Choroid plexus epithelial cell (primary cell): ENCODE measurements at regions not wholly inside any gene's neighbourhood (a gene's known extent, or its start where the extent isn't known, plus 50 kb on each side); places are given as distances from the start of the nearest gene placed in this dataset.
A peak's percentile ranks its signal among the peaks of the same experiment; 100 is the strongest.
"Not testable (repeated sequence)": the region's sequence is repeated elsewhere in the genome, so short reads cannot be mapped to it uniquely, and the experiment has no call there.

Source experiments
- DNase-seq: peaks from one replicate; pipeline ENCODE4 v3.0.0-alpha.2; 2010; ENCODE audit warnings: low read depth
- H3K4me3 ChIP-seq: 2 replicates; pipeline ENCODE4 v1.5.1; 2011; ENCODE audit warnings: low read depth, mild to moderate bottlenecking, control low read depth, low read length, moderate library complexity
- TF ChIP-seq, protein P1 (sequence below): conservative IDR thresholded peaks from 2 replicates; pipeline ENCODE4 v1.5.1; 2011; ENCODE audit warnings: low read depth, mild to moderate bottlenecking, control low read depth, inconsistent platforms, low read length, moderate library complexity

DNA sequence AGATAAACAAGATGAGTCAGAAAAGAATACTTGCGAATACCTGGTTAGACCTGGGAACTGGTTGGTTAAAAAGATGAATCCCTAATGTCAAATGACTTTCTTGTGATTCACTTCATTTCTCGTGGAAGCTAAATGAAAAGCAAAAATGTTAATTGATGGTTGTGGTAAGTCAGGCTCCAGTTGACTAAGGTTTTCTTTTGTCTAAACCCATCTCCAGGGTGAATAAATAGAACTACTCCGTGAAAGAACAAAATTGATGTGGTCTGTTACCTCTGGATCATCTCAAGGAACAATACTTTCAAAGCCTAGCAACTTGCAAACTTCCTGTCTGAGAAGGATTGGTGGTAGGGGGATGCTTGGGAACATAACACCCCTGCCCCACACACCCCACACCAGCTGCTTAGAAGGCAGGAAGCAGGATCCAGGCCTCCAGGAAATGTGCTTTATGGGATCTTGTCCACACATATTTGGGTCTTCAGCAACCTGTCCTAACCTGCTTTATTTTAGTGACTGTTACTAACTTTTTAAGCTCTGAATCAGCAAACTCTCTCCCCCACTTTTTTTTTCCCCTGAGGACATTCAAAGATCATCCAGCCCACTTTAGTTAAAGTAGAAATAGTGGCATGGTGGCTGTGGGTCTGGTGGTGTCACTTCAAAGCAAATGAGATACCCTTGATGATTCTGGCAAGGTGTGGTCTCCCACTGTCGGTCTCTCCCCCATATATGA is 60.4 kb upstream of the PTHLH start:
- TF ChIP-seq, protein P1, sequence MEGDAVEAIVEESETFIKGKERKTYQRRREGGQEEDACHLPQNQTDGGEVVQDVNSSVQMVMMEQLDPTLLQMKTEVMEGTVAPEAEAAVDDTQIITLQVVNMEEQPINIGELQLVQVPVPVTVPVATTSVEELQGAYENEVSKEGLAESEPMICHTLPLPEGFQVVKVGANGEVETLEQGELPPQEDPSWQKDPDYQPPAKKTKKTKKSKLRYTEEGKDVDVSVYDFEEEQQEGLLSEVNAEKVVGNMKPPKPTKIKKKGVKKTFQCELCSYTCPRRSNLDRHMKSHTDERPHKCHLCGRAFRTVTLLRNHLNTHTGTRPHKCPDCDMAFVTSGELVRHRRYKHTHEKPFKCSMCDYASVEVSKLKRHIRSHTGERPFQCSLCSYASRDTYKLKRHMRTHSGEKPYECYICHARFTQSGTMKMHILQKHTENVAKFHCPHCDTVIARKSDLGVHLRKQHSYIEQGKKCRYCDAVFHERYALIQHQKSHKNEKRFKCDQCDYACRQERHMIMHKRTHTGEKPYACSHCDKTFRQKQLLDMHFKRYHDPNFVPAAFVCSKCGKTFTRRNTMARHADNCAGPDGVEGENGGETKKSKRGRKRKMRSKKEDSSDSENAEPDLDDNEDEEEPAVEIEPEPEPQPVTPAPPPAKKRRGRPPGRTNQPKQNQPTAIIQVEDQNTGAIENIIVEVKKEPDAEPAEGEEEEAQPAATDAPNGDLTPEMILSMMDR: no peak
- no peak overlapping the region for H3K4me3 ChIP-seq
- no peak for DNase-seq

DNA sequence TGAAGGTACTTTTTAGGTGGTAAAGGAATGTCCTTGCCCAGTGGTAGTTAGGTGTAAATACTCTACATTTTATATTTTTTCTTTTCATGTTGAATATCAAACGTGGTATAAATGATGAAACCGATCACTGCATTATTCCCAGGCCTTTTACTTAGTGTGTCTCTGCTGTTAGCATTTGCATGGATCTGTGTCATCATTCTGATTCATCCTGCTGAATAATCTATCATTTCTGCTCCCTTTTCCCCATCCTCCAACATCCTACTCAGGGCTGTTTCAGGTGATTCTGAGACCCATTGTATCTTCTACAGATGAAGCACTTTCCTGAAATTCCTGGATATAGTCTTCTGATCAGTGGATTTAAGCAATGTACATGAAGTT is 61.0 kb upstream of the PTHLH start:
- DNase-seq: no peak
- H3K4me3 ChIP-seq: no peak overlapping the region

DNA sequence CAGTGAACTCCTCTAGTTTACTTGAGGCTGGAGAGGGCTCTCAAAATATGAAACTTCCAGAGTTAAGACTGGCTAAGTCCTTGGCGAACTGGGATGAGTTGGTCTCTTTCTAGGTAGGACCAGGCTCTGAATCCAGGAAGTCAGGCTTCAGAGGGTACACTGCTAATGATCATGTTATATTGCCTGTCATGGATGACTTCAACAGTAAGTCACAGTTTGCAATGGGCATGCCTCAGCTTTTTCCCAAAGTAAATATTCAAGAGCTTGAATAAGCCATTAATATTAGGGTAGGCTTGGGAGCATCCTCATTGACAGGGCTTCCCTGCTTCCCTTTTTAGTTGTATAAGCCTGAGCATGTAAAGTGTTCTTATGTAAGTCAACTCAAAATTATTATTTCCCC is 61.7 kb upstream of the PTHLH start:
- H3K4me3 ChIP-seq: no peak overlapping the region
- DNase-seq: no peak
- TF ChIP-seq, protein P1: no peak

More for the DNA sequence above, 61.0 kb upstream of the PTHLH start:
- TF ChIP-seq, protein P1: no peak

DNA sequence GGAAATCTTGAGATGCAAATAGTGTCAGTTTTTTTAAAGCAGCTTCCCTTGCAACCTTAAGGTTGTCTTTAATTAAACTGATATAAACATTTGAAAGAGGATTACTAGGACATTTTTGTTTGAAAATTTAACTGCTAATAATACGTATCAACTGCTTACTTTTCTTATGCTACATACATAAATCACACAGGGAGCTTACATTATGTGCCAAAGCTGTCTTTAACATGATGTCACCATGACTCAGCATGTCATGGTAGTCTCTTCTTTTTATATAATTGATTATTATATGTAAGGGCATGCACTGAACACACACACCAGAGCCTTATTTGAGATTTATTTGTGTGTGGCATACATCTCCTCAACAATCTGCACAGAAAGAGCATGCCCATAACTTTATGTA is 63.0 kb upstream of the PTHLH start:
- TF ChIP-seq, protein P1: no peak
- no peak overlapping the region for H3K4me3 ChIP-seq
- peak; percentile 63 for DNase-seq

DNA sequence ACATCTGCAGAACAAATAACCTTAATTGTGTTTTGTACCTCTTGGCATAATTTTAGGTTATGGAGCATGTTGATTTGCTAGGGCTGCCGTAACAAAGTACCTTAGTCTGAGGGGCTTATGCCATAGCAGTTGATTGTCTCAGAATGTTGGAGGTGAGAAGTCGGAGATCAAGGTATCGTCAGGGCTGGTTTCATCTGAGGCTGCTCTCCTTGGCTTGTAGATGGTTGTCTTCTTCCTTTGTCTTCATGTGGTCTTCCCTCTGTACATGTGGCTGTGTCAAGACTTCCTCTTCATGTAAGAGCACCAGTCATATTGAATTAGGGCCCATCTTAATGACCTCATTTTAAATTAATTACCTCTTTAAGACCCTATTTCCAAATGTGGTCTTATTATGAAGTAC is 64.4 kb upstream of the PTHLH start:
- TF ChIP-seq, protein P1: no peak
- DNase-seq: no peak
- H3K4me3 ChIP-seq: no peak overlapping the region

DNA sequence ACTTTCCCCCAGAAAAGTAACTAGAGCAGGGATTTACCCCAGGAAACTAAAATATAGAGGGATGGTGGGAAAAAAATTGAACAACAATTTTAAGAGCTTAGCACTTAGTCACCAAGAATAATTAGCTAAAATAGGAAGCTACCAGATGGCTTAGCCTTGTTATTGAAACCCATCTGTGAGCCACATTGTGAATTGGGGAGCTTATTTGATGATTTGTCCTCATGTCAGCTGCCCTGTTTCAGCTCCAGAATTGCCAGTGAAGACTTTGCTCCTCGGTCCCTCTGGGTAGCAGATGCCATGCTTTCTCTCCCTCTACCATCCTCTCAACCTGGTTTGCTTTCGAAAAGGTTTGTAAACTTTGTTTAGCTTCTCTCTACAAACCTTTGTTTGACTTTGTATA is 67.7 kb upstream of the PTHLH start:
- no peak overlapping the region for H3K4me3 ChIP-seq
- TF ChIP-seq, protein P1: no peak
- DNase-seq: no peak

DNA sequence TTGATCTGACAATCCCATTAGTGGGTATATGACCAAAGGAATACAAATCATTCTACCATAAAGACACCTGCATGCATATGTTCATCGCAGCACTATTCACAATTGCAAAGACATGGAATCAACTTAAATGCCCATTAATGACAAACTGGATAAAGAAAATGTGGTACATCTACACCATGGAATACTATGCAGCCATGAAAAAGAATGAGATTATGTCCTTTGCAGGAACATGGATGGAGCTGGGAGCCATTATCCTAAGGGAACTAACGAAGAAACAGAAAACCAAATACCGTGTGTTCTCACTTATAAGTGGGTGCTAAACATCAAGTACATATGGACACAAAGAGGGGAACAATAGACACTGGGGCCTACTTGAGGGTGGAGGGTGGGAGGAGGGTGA is 74.1 kb upstream of the PTHLH start:
- not testable (repeated sequence) for DNase-seq, H3K4me3 ChIP-seq
